Thyroid gland (tissue), 4 donors: ENCODE measurements at regions not wholly inside any gene's neighbourhood (a gene's known extent, or its start where the extent isn't known, plus 50 kb on each side); places are given as distances from the start of the nearest gene placed in this dataset.

Experiments used
- POLR2A ChIP-seq, 2 donors: fragments of 450-650 bp; IDR thresholded peaks; one replicate each; pipeline ENCODE4 v1.6.1; 2017; ENCODE audit warnings: antibody characterized with exemption in 2 of 2, mild to moderate bottlenecking in 2 of 2, moderate library complexity in 1 of 2
- TF ChIP-seq, protein P1 (sequence below), 6 experiments: fragments of 200-600 bp in 3 of 6; fragments of 450-650 bp in 3 of 6; sonication (generic) in 3 of 6; IDR thresholded peaks; one replicate each; pipeline ENCODE4 v1.5.1; 2016 to 2019; ENCODE audit warnings: antibody characterized with exemption in 6 of 6, mild to moderate bottlenecking in 2 of 6, inconsistent platforms in 1 of 6, moderate library complexity in 1 of 6

DNA sequence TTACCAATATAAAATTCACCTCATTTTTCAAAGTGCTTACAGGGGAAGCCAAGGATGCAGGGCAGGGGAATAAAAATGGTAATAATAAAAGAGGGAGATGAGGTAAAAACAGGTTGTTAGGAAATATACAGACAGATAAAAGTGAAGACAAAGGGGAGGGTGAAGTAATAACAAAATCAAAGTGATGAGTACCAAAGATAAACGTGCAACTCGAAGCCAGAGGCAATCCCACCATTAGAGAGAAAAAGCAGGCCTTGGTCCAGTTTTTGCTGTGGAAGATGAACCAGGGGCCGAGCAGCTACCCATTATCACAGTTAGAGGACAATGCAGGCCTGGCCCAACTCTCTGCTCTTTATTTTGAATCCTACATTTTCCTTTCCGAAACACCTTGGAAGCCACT is 99.6 kb upstream of the UPP2 start:
- TF ChIP-seq POLR2A (IDR thresholded peaks at IDR 0.05), result no peak
- TF ChIP-seq, protein P1, sequence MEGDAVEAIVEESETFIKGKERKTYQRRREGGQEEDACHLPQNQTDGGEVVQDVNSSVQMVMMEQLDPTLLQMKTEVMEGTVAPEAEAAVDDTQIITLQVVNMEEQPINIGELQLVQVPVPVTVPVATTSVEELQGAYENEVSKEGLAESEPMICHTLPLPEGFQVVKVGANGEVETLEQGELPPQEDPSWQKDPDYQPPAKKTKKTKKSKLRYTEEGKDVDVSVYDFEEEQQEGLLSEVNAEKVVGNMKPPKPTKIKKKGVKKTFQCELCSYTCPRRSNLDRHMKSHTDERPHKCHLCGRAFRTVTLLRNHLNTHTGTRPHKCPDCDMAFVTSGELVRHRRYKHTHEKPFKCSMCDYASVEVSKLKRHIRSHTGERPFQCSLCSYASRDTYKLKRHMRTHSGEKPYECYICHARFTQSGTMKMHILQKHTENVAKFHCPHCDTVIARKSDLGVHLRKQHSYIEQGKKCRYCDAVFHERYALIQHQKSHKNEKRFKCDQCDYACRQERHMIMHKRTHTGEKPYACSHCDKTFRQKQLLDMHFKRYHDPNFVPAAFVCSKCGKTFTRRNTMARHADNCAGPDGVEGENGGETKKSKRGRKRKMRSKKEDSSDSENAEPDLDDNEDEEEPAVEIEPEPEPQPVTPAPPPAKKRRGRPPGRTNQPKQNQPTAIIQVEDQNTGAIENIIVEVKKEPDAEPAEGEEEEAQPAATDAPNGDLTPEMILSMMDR (IDR thresholded peaks at IDR 0.05), result no peak
